ENCODE measurements at regions not wholly inside any gene's neighbourhood (a gene's known extent, or its start where the extent isn't known, plus 50 kb on each side); places are given as distances from the start of the nearest gene placed in this dataset.
"Not testable (repeated sequence)": the region's sequence is repeated elsewhere in the genome, so short reads cannot be mapped to it uniquely, and the experiment has no call there.

GRCh38 chr6:53446151-53446550, 97.4 kb upstream of the ELOVL5 start:
- no peak for DNase-seq

DNA sequence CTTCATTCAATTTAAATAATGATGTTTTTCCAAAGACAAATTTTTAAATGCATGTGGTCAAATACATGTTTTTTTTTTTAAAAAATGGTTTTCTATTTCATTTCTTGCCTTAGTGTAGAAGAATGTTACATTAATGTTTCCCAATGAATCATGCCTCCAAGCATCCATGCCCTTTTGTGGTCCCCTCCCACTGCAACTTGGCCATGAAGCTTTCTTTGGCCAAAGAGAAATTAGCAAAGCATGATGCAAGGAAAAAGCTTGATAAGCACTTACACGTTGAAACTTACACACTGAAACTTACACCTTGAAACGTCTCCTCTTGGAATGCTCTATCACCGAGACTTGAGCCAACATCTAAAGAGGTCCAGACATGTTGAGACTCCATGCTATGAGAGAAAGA, 93.0 kb upstream of the ELOVL5 start:
- peak in 1 of 3 donors; percentile 2 for DNase-seq

DNA sequence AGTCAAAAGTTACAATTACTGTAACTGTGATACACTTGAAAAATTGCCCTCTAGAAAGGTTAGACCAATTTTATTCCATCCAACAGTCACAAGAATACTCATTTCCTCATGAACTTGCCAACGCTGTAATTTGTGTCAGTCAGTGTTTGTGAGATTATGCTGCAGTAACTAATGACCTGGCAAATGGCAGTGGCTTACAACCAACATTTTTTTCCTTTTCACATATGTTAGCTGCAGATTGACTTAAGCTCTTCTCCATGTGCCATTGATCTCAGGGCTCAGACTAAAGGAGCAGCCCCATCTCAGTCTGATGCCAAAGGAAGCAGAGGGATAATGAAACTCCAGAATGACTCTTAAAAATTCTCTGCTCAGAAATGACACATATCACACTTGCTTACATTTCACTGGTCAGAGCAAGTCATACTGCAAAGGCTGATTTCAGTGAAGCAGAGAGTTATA, 92.3 kb upstream of the ELOVL5 start:
- DNase-seq = no peak

GRCh38 chr6:53440336-53440945, 91.7 kb upstream of the ELOVL5 start:
- DNase-seq = no peak

DNA sequence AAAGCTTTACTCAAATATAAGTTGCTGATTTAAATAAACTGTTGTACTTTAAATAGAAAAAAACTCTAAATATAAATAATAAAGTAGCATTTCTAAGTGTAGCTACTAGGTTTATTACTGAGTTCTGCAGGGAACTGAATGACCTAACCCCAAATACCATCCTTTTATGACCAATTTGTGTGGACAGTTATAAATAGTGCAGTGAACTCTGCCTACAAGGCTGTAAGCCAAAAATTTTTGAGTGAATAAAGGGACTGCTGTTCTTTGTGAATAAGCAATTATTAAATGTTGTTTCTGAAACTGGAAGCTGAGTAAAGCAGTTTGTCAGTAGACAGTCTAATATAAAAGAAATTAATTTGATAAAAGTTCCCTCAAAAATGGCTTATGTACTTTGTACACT, 90.8 kb upstream of the ELOVL5 start:
- DNase-seq = peak in 1 of 3 donors; percentile 23

- DNase-seq = peak; percentile 17 to 52 (median 41)
Measured at GRCh38 chr6:53437557-53438202, 88.9 kb upstream of the ELOVL5 start.

GRCh38 chr6:53436526-53437303, 88.0 kb upstream of the ELOVL5 start:
- DNase-seq = no peak

DNA sequence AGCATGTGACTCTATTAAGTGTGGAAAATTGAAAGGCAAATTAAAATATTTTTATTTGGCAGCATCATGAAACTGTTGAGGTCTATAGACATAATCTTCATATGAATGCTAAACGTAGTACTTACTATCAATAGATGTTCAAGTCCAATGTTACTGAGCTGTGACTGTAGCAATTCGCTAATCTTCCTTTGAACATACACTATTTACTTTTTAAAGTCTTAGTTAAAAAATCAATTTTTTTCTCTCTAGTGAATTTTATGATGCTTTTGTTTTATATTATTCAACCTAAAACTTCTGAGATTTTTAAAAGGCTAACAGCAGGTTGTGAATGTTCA, 85.2 kb upstream of the ELOVL5 start:
- DNase-seq = no peak

DNA sequence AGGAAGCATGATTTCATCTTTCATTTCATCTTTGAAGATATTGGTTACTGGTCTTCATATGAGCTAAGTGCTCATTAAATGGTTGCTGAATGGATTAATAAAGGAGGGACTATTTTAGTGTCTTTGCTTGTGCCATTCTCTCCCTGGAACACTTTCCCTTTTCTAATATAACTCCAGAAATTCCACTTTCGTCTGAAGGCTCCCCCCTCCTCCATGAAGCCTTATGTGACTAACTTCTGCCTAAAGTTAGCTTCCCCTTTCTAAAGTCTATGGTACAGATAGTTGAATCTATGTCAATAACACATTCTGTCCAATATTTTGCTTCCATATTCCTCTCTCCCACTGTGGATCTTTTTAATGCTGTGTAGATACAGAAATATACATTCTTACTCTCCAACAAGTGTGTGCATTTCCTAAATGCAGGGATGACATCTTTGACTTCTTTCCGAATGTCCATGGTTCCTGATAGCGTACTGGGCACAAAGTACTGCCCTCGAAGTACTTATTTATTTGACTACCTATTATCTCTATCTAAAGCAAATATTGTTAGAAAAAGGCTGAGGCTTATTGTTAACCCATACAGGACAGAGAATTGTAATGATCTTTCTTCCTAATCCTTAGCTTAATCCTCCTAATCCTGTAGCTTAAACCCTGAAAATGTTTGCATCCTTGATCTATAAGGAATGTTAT, 84.7 kb upstream of the ELOVL5 start:
- DNase-seq = no peak

DNA sequence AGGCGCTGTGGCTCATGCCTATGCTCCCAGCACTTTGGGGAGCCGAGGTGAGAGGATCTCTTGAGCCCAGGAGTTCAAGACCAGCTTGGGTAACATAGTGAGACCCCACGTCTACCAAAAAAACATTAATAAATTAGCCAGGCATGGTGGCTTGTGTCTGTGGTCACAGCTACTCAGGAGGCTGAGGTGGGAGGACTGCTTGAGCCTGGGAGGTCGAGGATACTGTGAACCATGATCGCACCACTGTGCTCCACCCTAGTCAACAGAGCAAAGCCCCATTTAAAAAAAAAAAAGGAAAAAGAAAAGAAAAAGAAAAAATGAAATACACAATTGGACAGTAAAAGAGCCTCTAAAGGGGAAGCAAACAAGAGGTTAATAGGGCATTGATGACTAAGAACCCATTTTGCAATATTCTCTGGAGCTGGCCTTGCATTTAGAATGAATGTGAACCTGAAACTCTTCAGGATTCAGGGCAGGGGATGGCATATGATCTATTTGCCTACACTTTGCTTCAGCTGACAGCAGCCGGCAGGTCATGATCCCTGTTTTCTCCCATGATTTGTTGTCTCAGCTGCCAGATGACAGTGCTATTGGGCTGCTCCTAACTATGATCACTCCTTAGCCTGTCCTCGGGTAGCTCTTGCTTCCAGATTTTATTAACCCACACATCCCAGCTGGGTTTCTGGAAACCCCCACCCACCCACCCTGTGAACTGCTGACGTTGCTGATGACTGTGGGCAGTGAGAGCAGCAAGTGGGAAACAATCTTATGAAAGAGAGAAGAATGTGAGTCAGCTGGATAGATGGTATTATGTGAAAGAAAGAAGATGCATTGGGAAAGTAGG, 83.8 kb upstream of the ELOVL5 start:
- DNase-seq = no peak

- no peak for DNase-seq
Measured at GRCh38 chr6:53431704-53432103, 83.0 kb upstream of the ELOVL5 start.

- no peak for DNase-seq
Measured at GRCh38 chr6:53429401-53429800, 80.7 kb upstream of the ELOVL5 start.

DNA sequence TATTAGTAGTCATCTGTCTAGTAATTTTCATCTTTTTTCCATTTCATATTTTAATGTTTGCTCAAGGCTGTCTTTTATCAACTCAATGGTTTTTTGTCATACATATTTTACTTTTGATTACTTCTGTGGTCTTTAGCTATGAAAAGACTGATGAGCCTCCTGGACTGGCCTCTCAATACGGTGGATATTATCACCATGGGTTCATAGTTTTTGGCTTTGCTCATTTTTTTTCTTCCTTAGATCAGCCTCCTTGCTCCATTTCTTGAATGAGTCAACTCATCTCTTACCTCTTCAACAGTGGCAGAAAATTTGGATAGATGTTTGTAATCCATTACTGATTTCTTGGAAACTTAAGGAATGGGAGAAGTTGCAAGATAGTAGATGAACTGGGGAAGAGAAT, 80.1 kb upstream of the ELOVL5 start:
- no peak for DNase-seq

- DNase-seq = no peak
Measured at GRCh38 chr6:53426667-53427270, 78.0 kb upstream of the ELOVL5 start.

GRCh38 chr6:53426117-53426516, 77.4 kb upstream of the ELOVL5 start:
- no peak for DNase-seq

GRCh38 chr6:53424976-53425718, 76.4 kb upstream of the ELOVL5 start:
- DNase-seq = no peak

GRCh38 chr6:53424300-53424699, 75.5 kb upstream of the ELOVL5 start:
- DNase-seq = no peak

GRCh38 chr6:53423560-53423959, 74.8 kb upstream of the ELOVL5 start:
- DNase-seq = not testable (repeated sequence)

GRCh38 chr6:53419026-53419425, 70.3 kb upstream of the ELOVL5 start:
- no peak for DNase-seq

- DNase-seq = no peak
Measured at GRCh38 chr6:53418288-53418687, 69.5 kb upstream of the ELOVL5 start.

All from muscle of back (tissue), 3 donors.